Endodermal cell (in vitro differentiated cells): ENCODE measurements at regions not wholly inside any gene's neighbourhood (a gene's known extent, or its start where the extent isn't known, plus 50 kb on each side); places are given as distances from the start of the nearest gene placed in this dataset.

Experiments
- DNase-seq: peaks from one replicate; pipeline ENCODE4 v3.0.0-alpha.2; 2017
- H3K27ac ChIP-seq: 2 replicates; pipeline ENCODE4 v1.5.1; 2013; ENCODE audit warnings: mild to moderate bottlenecking, low read depth, low read length, moderate library complexity
- H3K27me3 ChIP-seq: 2 replicates; pipeline ENCODE4 v1.6.1; 2013; ENCODE audit warnings: mild to moderate bottlenecking, low read length, moderate library complexity; ENCODE audit not compliant: insufficient read depth, control insufficient read depth, poor library complexity, severe bottlenecking
- H3K36me3 ChIP-seq: 2 replicates; pipeline ENCODE4 v1.7.0; 2013; ENCODE audit warnings: mild to moderate bottlenecking, low read length, moderate library complexity; ENCODE audit not compliant: control insufficient read depth, insufficient read depth
- H3K4me1 ChIP-seq: one replicate; pipeline ENCODE4 v1.7.0; 2013; ENCODE audit warnings: low read length; ENCODE audit not compliant: control insufficient read depth, insufficient read depth
- H3K4me3 ChIP-seq: 2 replicates; pipeline ENCODE4 v1.5.1; 2013; ENCODE audit warnings: mild to moderate bottlenecking, low read length, moderate library complexity
- H3K9ac ChIP-seq: 2 replicates; pipeline ENCODE4 v1.6.1; 2013; ENCODE audit warnings: mild to moderate bottlenecking, low read length, moderate library complexity; ENCODE audit not compliant: poor library complexity, severe bottlenecking; ENCODE audit errors: extremely low read depth
- H3K9me3 ChIP-seq: 2 replicates; pipeline ENCODE4 v1.6.1; 2013; ENCODE audit warnings: mild to moderate bottlenecking, low read length, moderate library complexity; ENCODE audit not compliant: control insufficient read depth
- H3K27ac Mint-ChIP-seq: 2 replicates; pipeline ENCODE4 v1.8.0; 2020; ENCODE audit warnings: mixed read lengths
- H3K27me3 Mint-ChIP-seq: 2 replicates; pipeline ENCODE4 v1.8.0; 2021; ENCODE audit warnings: mild to moderate bottlenecking, mixed read lengths; ENCODE audit not compliant: insufficient read depth
- H3K36me3 Mint-ChIP-seq: 2 replicates; pipeline ENCODE4 v1.8.0; 2020; ENCODE audit warnings: low read depth, mixed read lengths
- H3K4me1 Mint-ChIP-seq: 2 replicates; pipeline ENCODE4 v1.8.0; 2020; ENCODE audit warnings: mixed read lengths
- H3K4me3 Mint-ChIP-seq: 2 replicates; pipeline ENCODE4 v1.8.0; 2020; ENCODE audit warnings: mild to moderate bottlenecking, moderate library complexity, mixed read lengths
- H3K9me3 Mint-ChIP-seq: 2 replicates; pipeline ENCODE4 v1.8.0; 2020; ENCODE audit warnings: mild to moderate bottlenecking, mixed read lengths
- CTCF ChIP-seq: fragments of 200-600 bp; sonication (generic); conservative IDR thresholded peaks from 2 replicates; pipeline ENCODE4 v1.5.0; 2021; ENCODE audit warnings: antibody characterized with exemption, mild to moderate bottlenecking
- WGBS, 2 experiments: methylation state at CpG; one replicate each; pipeline versions ENCODE4 v1.1.5 to v1.1.7; 2013; ENCODE audit warnings: missing lambda C conversion rate in 2 of 2, mixed read lengths in 1 of 2; ENCODE audit not compliant: insufficient coverage in 1 of 2, insufficient read length in 1 of 2; 5-methylcytosine and 5-hydroxymethylcytosine counted together

GRCh38 chr3:81859524-81859923 is 98.1 kb upstream of the GBE1 start:
- no peaks in the 10 kb centered on the region for H3K36me3 Mint-ChIP-seq
- no peaks in the 10 kb centered on the region for H3K4me1 ChIP-seq
- no peaks in the 10 kb centered on the region for H3K27me3 Mint-ChIP-seq
- no peaks in the 10 kb centered on the region for H3K27me3 ChIP-seq
- no peak overlapping the region for H3K9ac ChIP-seq
- WGBS, 2 experiments, result 96 to 100% methylated on average over 1 of the region's 1 CpG
- no peak for TF ChIP-seq CTCF
- H3K4me3 Mint-ChIP-seq, result no peak overlapping the region
- H3K36me3 ChIP-seq, result no peaks in the 10 kb centered on the region
- H3K9me3 Mint-ChIP-seq, result no peaks in the 10 kb centered on the region
- peaks cover 20% of the 10 kb centered on the region for H3K4me1 Mint-ChIP-seq
- no peak for DNase-seq
- no peak overlapping the region for H3K27ac Mint-ChIP-seq
- H3K4me3 ChIP-seq, result no peak overlapping the region
- H3K9me3 ChIP-seq, result no peaks in the 10 kb centered on the region
- no peak overlapping the region for H3K27ac ChIP-seq

DNA sequence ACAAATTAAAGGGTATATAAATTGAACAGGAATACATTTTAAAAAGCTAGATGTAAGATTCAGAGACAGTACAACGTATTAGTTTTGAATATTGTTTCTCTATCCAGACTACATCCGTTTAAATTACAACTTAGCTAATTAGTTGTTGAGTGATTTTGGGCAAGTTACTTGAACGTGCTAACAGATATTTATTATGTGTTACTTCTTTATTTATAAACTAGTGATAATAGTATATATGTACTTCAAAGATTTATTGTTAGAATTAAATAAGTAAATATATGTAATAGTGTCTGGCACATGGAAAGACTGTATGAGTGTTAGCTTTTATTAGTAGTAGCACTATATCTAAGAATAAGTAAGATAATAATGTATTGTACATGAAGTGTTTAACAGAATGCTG is 92.0 kb upstream of the GBE1 start:
- Mint-ChIP-seq H3K27ac (no peak overlapping the region), H3K36me3 (no peaks in the 10 kb centered on the region), H3K27me3 (no peaks in the 10 kb centered on the region), H3K4me3 (no peak overlapping the region), H3K4me1 (no peaks in the 10 kb centered on the region), H3K9me3 (no peaks in the 10 kb centered on the region)
- no peaks in the 10 kb centered on the region for H3K4me1 ChIP-seq
- no peaks in the 10 kb centered on the region for H3K36me3 ChIP-seq
- no peaks in the 10 kb centered on the region for H3K9me3 ChIP-seq
- H3K4me3 ChIP-seq, result no peak overlapping the region
- H3K27me3 ChIP-seq, result no peaks in the 10 kb centered on the region
- no peak overlapping the region for H3K9ac ChIP-seq
- 82% methylated on average over 1 of the region's 3 CpGs; no CpG with 5 or more reads in 1 of the 2 experiments for WGBS, 2 experiments
- no peak for TF ChIP-seq CTCF
- no peak for DNase-seq
- H3K27ac ChIP-seq, result no peak overlapping the region

GRCh38 chr3:81851176-81851575 is 89.7 kb upstream of the GBE1 start:
- no peaks in the 10 kb centered on the region for H3K9me3 Mint-ChIP-seq
- Histone ChIP-seq H3K9me3 (no peaks in the 10 kb centered on the region), H3K27me3 (no peaks in the 10 kb centered on the region), H3K9ac (no peak overlapping the region), H3K4me1 (no peaks in the 10 kb centered on the region), H3K27ac (no peak overlapping the region), H3K4me3 (no peak overlapping the region), H3K36me3 (no peaks in the 10 kb centered on the region)
- H3K27ac Mint-ChIP-seq, result no peak overlapping the region
- DNase-seq, result no peak
- H3K4me1 Mint-ChIP-seq, result no peaks in the 10 kb centered on the region
- no peak for TF ChIP-seq CTCF
- no peaks in the 10 kb centered on the region for H3K27me3 Mint-ChIP-seq
- H3K36me3 Mint-ChIP-seq, result no peaks in the 10 kb centered on the region
- no peak overlapping the region for H3K4me3 Mint-ChIP-seq
